ENCODE measurements at regions not wholly inside any gene's neighbourhood (a gene's known extent, or its start where the extent isn't known, plus 50 kb on each side); places are given as distances from the start of the nearest gene placed in this dataset.
"Not testable (repeated sequence)": the region's sequence is repeated elsewhere in the genome, so short reads cannot be mapped to it uniquely, and the experiment has no call there.

- no peak for FAIRE-seq
Measured at GRCh38 chr15:91625506-91625905, 228.0 kb upstream of the SLCO3A1 start.

GRCh38 chr15:91627473-91628278, 225.8 kb upstream of the SLCO3A1 start:
- no peak for FAIRE-seq
- DNase-seq (ENCODE audit: insufficient read length, low spot score), result no peak
- no peak for TF ChIP-seq POLR2A (IDR thresholded peaks at IDR 0.05; ENCODE audit: low read depth, low read length)

More at GRCh38 chr15:91625506-91625905, 228.0 kb upstream of the SLCO3A1 start:
- no peak for DNase-seq (ENCODE audit: insufficient read length, low spot score)
- TF ChIP-seq POLR2A (IDR thresholded peaks at IDR 0.05; ENCODE audit: low read depth, low read length), result no peak

- no peak for TF ChIP-seq POLR2A (IDR thresholded peaks at IDR 0.05; ENCODE audit: low read depth, low read length)
- FAIRE-seq (no peak), DNase-seq (ENCODE audit: insufficient read length, low spot score) (no peak)
Measured at GRCh38 chr15:91630090-91630489, 223.4 kb upstream of the SLCO3A1 start.

- no peak for FAIRE-seq
- DNase-seq (ENCODE audit: insufficient read length, low spot score), result no peak
- no peak for TF ChIP-seq POLR2A (IDR thresholded peaks at IDR 0.05; ENCODE audit: low read depth, low read length)
Measured at GRCh38 chr15:91632176-91632575, 221.3 kb upstream of the SLCO3A1 start.

GRCh38 chr15:91632981-91633380, 220.5 kb upstream of the SLCO3A1 start:
- FAIRE-seq (no peak), DNase-seq (ENCODE audit: insufficient read length, low spot score) (no peak)
- TF ChIP-seq POLR2A (IDR thresholded peaks at IDR 0.05; ENCODE audit: low read depth, low read length), result no peak

GRCh38 chr15:91634179-91634578, 219.3 kb upstream of the SLCO3A1 start:
- FAIRE-seq, result no peak
- TF ChIP-seq POLR2A (IDR thresholded peaks at IDR 0.05; ENCODE audit: low read depth, low read length), result no peak

GRCh38 chr15:91635080-91635479, 218.4 kb upstream of the SLCO3A1 start:
- TF ChIP-seq POLR2A (IDR thresholded peaks at IDR 0.05; ENCODE audit: low read depth, low read length), result no peak
- DNase-seq (ENCODE audit: insufficient read length, low spot score) (no peak), FAIRE-seq (no peak)

More at GRCh38 chr15:91634179-91634578, 219.3 kb upstream of the SLCO3A1 start:
- no peak for DNase-seq (ENCODE audit: insufficient read length, low spot score)

GRCh38 chr15:91635641-91636040, 217.9 kb upstream of the SLCO3A1 start:
- FAIRE-seq, result no peak
- DNase-seq (ENCODE audit: insufficient read length, low spot score), result no peak
- no peak for TF ChIP-seq POLR2A (IDR thresholded peaks at IDR 0.05; ENCODE audit: low read depth, low read length)

- DNase-seq (ENCODE audit: insufficient read length, low spot score), result no peak
- no peak for TF ChIP-seq POLR2A (IDR thresholded peaks at IDR 0.05; ENCODE audit: low read depth, low read length)
- no peak for FAIRE-seq
Measured at GRCh38 chr15:91649016-91649415, 204.5 kb upstream of the SLCO3A1 start.

- TF ChIP-seq POLR2A (IDR thresholded peaks at IDR 0.05; ENCODE audit: low read depth, low read length), result no peak
- FAIRE-seq, result no peak
- no peak for DNase-seq (ENCODE audit: insufficient read length, low spot score)
Measured at GRCh38 chr15:91649831-91650321, 203.6 kb upstream of the SLCO3A1 start.

GRCh38 chr15:91651251-91651650, 202.3 kb upstream of the SLCO3A1 start:
- TF ChIP-seq POLR2A (IDR thresholded peaks at IDR 0.05; ENCODE audit: low read depth, low read length), result no peak
- no peak for DNase-seq (ENCODE audit: insufficient read length, low spot score)
- FAIRE-seq, result no peak

GRCh38 chr15:91652610-91653207, 200.8 kb upstream of the SLCO3A1 start:
- FAIRE-seq, result no peak
- DNase-seq (ENCODE audit: insufficient read length, low spot score), result no peak
- no peak for TF ChIP-seq POLR2A (IDR thresholded peaks at IDR 0.05; ENCODE audit: low read depth, low read length)

GRCh38 chr15:91655563-91656290, 197.8 kb upstream of the SLCO3A1 start:
- DNase-seq (ENCODE audit: insufficient read length, low spot score); FAIRE-seq: not testable (repeated sequence)

- DNase-seq (ENCODE audit: insufficient read length, low spot score) (no peak), FAIRE-seq (no peak)
- TF ChIP-seq POLR2A (IDR thresholded peaks at IDR 0.05; ENCODE audit: low read depth, low read length), result no peak
Measured at GRCh38 chr15:91660174-91660649, 193.3 kb upstream of the SLCO3A1 start.

All from H54 (cell line).